ENCODE measurements at regions not wholly inside any gene's neighbourhood (a gene's known extent, or its start where the extent isn't known, plus 50 kb on each side); places are given as distances from the start of the nearest gene placed in this dataset.

DNA sequence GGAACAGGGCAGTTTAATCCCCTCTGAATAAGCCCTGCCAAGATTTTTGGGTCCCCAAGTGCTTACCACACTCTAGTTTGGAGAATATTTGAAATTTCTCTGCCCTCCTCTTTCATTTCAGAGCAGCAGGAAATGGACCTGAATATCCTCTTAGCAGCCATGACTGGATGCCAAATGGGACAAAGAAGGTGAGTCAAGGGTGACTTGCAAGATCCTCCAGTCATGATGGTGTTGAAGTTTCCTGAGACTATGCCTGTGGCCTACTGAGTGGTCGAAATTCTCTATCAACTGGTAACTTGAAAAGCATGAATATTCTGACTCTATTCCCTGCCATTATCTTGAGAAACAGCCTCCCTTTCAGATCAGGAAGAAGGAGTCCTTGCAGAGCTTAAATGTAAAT, 1674.7 kb upstream of the SEL1L start:
- no peak for TF ChIP-seq POLR2A (IDR thresholded peaks at IDR 0.05)
- TF ChIP-seq, protein P1, sequence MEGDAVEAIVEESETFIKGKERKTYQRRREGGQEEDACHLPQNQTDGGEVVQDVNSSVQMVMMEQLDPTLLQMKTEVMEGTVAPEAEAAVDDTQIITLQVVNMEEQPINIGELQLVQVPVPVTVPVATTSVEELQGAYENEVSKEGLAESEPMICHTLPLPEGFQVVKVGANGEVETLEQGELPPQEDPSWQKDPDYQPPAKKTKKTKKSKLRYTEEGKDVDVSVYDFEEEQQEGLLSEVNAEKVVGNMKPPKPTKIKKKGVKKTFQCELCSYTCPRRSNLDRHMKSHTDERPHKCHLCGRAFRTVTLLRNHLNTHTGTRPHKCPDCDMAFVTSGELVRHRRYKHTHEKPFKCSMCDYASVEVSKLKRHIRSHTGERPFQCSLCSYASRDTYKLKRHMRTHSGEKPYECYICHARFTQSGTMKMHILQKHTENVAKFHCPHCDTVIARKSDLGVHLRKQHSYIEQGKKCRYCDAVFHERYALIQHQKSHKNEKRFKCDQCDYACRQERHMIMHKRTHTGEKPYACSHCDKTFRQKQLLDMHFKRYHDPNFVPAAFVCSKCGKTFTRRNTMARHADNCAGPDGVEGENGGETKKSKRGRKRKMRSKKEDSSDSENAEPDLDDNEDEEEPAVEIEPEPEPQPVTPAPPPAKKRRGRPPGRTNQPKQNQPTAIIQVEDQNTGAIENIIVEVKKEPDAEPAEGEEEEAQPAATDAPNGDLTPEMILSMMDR (IDR thresholded peaks at IDR 0.05): no peak
